HCT116 (cell line): ENCODE measurements at regions not wholly inside any gene's neighbourhood (a gene's known extent, or its start where the extent isn't known, plus 50 kb on each side); places are given as distances from the start of the nearest gene placed in this dataset.

Experiments used
- ATAC-seq: fragments of 200-7000 bp; cut with Tn5 transposase; 2 replicates; pipeline ENCODE4 v1.9.1; 2020; ENCODE audit warnings: mild to moderate bottlenecking, moderate library complexity
- BruUV-seq: library from RNA; stranded (reverse); fragments of 400-500 nt; replicated peaks from 2 replicates; lab custom pipeline; 2021; lab: Mats Ljungman, UMichigan
- CTCF ChIA-PET: fragments of 300-600 bp; sonication (Branson Sonifier 250); formaldehyde crosslinking; loops from one replicate; lab custom pipeline; 2021; ENCODE audit warnings: antibody characterized with exemption; lab: Charles Lee
- POLR2A ChIA-PET: fragments of 300-600, 350-600 bp; sonication (Branson Sonifier 250); formaldehyde crosslinking; loops from one replicate; lab custom pipeline; 2021; ENCODE audit warnings: antibody characterized with exemption; lab: Charles Lee
- RAD21 ChIA-PET, 2 experiments: fragments of 300-600 bp; sonication (Branson Sonifier 250); formaldehyde crosslinking; loops; one replicate each; lab custom pipeline; 2023; ENCODE audit warnings: low total read pairs in 2 of 2; ENCODE audit not compliant: uncharacterized antibody in 2 of 2, unreplicated experiment in 2 of 2, low non-redundant PET in 1 of 2; lab: Charles Lee
- DNase-seq: peaks from one replicate; pipeline ENCODE4 v3.0.0-alpha.2; 2010; ENCODE audit warnings: low read depth, low spot score
- H2AFZ ChIP-seq: fragments of 200-600 bp; shearing (Covaris generic), sonication (generic); 2 replicates; pipeline ENCODE4 v1.6.1; 2017; ENCODE audit warnings: low read depth, mixed run types, mixed read lengths, antibody characterized with exemption, low read length; ENCODE audit not compliant: poor library complexity, severe bottlenecking
- H3K27ac ChIP-seq: 2 replicates; pipeline ENCODE4 v1.5.1; 2012; ENCODE audit warnings: low read depth, low read length
- H3K27me3 ChIP-seq: fragments of 200-600 bp; sonication (generic); 2 replicates; pipeline ENCODE4 v1.6.1; 2016; ENCODE audit warnings: mixed run types, low read length, mixed read lengths; ENCODE audit not compliant: insufficient read depth
- H3K36me3 ChIP-seq, 2 experiments: fragments of 200-500 bp in 1 of 2; fragments of 200-600 bp in 1 of 2; sonication (Bioruptor generic) in 1 of 2; sonication (generic) in 1 of 2; 2 replicates each; pipeline versions ENCODE4 v1.5.1 to v1.6.1; 2014 to 2016; ENCODE audit warnings: low read length in 2 of 2, inconsistent platforms in 1 of 2, mixed read lengths in 1 of 2, mixed run types in 1 of 2; ENCODE audit not compliant: insufficient read depth in 2 of 2, control insufficient read depth in 1 of 2
- H3K4me1 ChIP-seq, 2 experiments: fragments of 200-600 bp in 1 of 2; sonication (generic) in 1 of 2; 2 replicates each; pipeline versions ENCODE4 v1.5.1 to v1.6.1; 2012 to 2017; ENCODE audit warnings: low read length in 2 of 2, inconsistent platforms in 1 of 2, mild to moderate bottlenecking in 1 of 2, mixed read lengths in 1 of 2, mixed run types in 1 of 2, moderate library complexity in 1 of 2; ENCODE audit not compliant: insufficient read depth in 2 of 2, control insufficient read depth in 1 of 2
- H3K4me2 ChIP-seq: fragments of 200-600 bp; sonication (generic); 2 replicates; pipeline ENCODE4 v1.6.1; 2017; ENCODE audit warnings: mixed run types, low read length, mixed read lengths
- H3K4me3 ChIP-seq, 2 experiments: fragments of 200-600 bp in 1 of 2; sonication (generic) in 1 of 2; replicated peaks in 1 of 2; 2 replicates each; pipeline ENCODE4 v1.5.1; 2011 to 2016; ENCODE audit warnings: low read length in 2 of 2, control low read depth in 1 of 2, low read depth in 1 of 2, mild to moderate bottlenecking in 1 of 2, mixed read lengths in 1 of 2, mixed run types in 1 of 2
- H3K79me2 ChIP-seq: fragments of 200-600 bp; sonication (generic); 2 replicates; pipeline ENCODE4 v1.6.1; 2017; ENCODE audit warnings: mild to moderate bottlenecking, mixed run types, low read length, moderate library complexity, mixed read lengths; ENCODE audit not compliant: insufficient read depth
- H3K9ac ChIP-seq: fragments of 200-600 bp; sonication (generic); 2 replicates; pipeline ENCODE4 v1.6.1; 2016; ENCODE audit warnings: low read length, mixed read lengths
- H3K9me2 ChIP-seq: fragments of 200-600 bp; sonication (generic), shearing (Covaris generic); 2 replicates; pipeline ENCODE4 v1.6.1; 2017; ENCODE audit warnings: mixed run types, mild to moderate bottlenecking, moderate library complexity; ENCODE audit not compliant: insufficient read depth
- H3K9me3 ChIP-seq, 2 experiments: fragments of 200-500 bp in 1 of 2; fragments of 200-600 bp in 1 of 2; sonication (Bioruptor generic) in 1 of 2; sonication (generic) in 1 of 2; 2 replicates each; pipeline ENCODE4 v1.6.1; 2014 to 2017; ENCODE audit warnings: low read length in 2 of 2, mixed read lengths in 2 of 2, inconsistent platforms in 1 of 2, low read depth in 1 of 2, mild to moderate bottlenecking in 1 of 2, mixed run types in 1 of 2, moderate library complexity in 1 of 2; ENCODE audit not compliant: control insufficient read depth in 1 of 2, insufficient read depth in 1 of 2
- H4K20me1 ChIP-seq: fragments of 200-600 bp; sonication (generic), shearing (Covaris generic); 2 replicates; pipeline ENCODE4 v1.6.1; 2017; ENCODE audit warnings: mixed run types, mild to moderate bottlenecking, moderate library complexity; ENCODE audit not compliant: insufficient read depth
- ATF3 ChIP-seq: IDR thresholded peaks from 2 replicates; pipeline ENCODE4 v1.6.1; 2012
- CBX3 ChIP-seq: IDR thresholded peaks from 2 replicates; pipeline ENCODE4 v1.6.1; 2012; ENCODE audit warnings: low read depth
- CEBPB ChIP-seq: IDR thresholded peaks from 2 replicates; pipeline ENCODE4 v1.6.1; 2012; ENCODE audit warnings: low read depth
- EGR1 ChIP-seq: IDR thresholded peaks from 2 replicates; pipeline ENCODE4 v1.6.1; 2012; ENCODE audit warnings: low read depth
- FOSL1 ChIP-seq: IDR thresholded peaks from 2 replicates; pipeline ENCODE4 v1.6.1; 2012; ENCODE audit warnings: low read depth
- JUND ChIP-seq: IDR thresholded peaks from 2 replicates; pipeline ENCODE4 v1.6.1; 2012
- MAX ChIP-seq: IDR thresholded peaks from 2 replicates; pipeline ENCODE4 v1.6.1; 2012
- POLR2AphosphoS5 ChIP-seq: IDR thresholded peaks from 2 replicates; pipeline ENCODE4 v1.6.1; 2011; ENCODE audit warnings: mild to moderate bottlenecking, low read depth, low read length, moderate library complexity
- RAD21 ChIP-seq: IDR thresholded peaks from 2 replicates; pipeline ENCODE4 v1.6.1; 2012; ENCODE audit warnings: low read depth, mild to moderate bottlenecking
- REST ChIP-seq: IDR thresholded peaks from 2 replicates; pipeline ENCODE4 v1.6.1; 2012; ENCODE audit warnings: low read depth
- TCF7L2 ChIP-seq: IDR thresholded peaks from 2 replicates; pipeline ENCODE4 v1.7.0; 2011; ENCODE audit warnings: borderline replicate concordance, inconsistent platforms; ENCODE audit not compliant: insufficient read depth, insufficient read length; ENCODE audit errors: extremely low read depth
- ZBTB33 ChIP-seq: IDR thresholded peaks from 2 replicates; pipeline ENCODE4 v1.6.1; 2011; ENCODE audit warnings: mild to moderate bottlenecking, low read length, moderate library complexity; ENCODE audit not compliant: insufficient replicate concordance; ENCODE audit errors: extremely low read depth
- ZFX ChIP-seq: fragments of 450-650 bp; IDR thresholded peaks from 2 replicates; pipeline ENCODE4 v1.6.1; 2017
- ZNF274 ChIP-seq: fragments of 200-500 bp; sonication (Bioruptor generic); IDR thresholded peaks from 2 replicates; pipeline ENCODE4 v1.6.1; 2014; ENCODE audit warnings: mild to moderate bottlenecking, low read depth, low read length, inconsistent platforms
- intact Hi-C: fragments of 100-400 bp; cut with micrococcal nuclease; formaldehyde crosslinking; loops from 2 replicates; pipeline ENCODE4 v1.10.0; 2022

- intact Hi-C loops: loop anchor here (5.0 to 10.0 kb wide), 2 partner anchors 218 to 854 kb away; no protein-coding TSS in a partner anchor
- RAD21 ChIA-PET: interaction anchor here in 1 of 2 experiments (0.6 to 1.1 kb wide), 2 partner anchors 341 to 596 kb away, joined by 4 to 5 read pairs; no protein-coding TSS in a partner anchor
- BruUV-seq: no TSS peak
Measured at GRCh38 chr3:115218859-115219258, 71.8 kb upstream of the ZBTB20 start.

More at GRCh38 chr3:115218859-115219258, 71.8 kb upstream of the ZBTB20 start:
- Histone ChIP-seq H3K79me2 (no peaks in the 10 kb centered on the region), H3K4me1 (peaks cover 0 to 11% of the 10 kb centered on the region in 2 experiments; a peak in 2 of 4 replicates), H3K4me2 (no peak overlapping the region)
- ChIA-PET CTCF (interaction anchor here (1.6 to 2.9 kb wide), 4 partner anchors 392 to 596 kb away, joined by 6 to 43 read pairs (median 8); no protein-coding TSS in a partner anchor), POLR2A (no interaction called here)
- TF ChIP-seq REST: no peak
- TF ChIP-seq RAD21: no peak
- no peak for TF ChIP-seq TCF7L2
- no peak for TF ChIP-seq ZNF274
- TF ChIP-seq JUND: no peak
- no peak for TF ChIP-seq MAX
- no peak for TF ChIP-seq FOSL1
- TF ChIP-seq ATF3: no peak
- TF ChIP-seq CEBPB: no peak
- TF ChIP-seq POLR2AphosphoS5: no peak
- TF ChIP-seq ZBTB33: no peak
- no peak for TF ChIP-seq ZFX
- no peak for TF ChIP-seq EGR1
- TF ChIP-seq CBX3: no peak
- TF ChIP-seq, all 23 proteins: peak for 0
- Histone ChIP-seq H3K27ac (no peak overlapping the region), H3K9ac (no peak overlapping the region), H2AFZ (no peak overlapping the region), H3K9me3 (no peaks in the 10 kb centered on the region), H4K20me1 (no peaks in the 10 kb centered on the region), H3K4me3 (no peak overlapping the region), H3K27me3 (no peaks in the 10 kb centered on the region), H3K9me2 (no peaks in the 10 kb centered on the region), H3K36me3 (no peaks in the 10 kb centered on the region)
- ATAC-seq: no peak
- DNase-seq: no peak
